ENCODE measurements at regions not wholly inside any gene's neighbourhood (a gene's known extent, or its start where the extent isn't known, plus 50 kb on each side); places are given as distances from the start of the nearest gene placed in this dataset.

DNA sequence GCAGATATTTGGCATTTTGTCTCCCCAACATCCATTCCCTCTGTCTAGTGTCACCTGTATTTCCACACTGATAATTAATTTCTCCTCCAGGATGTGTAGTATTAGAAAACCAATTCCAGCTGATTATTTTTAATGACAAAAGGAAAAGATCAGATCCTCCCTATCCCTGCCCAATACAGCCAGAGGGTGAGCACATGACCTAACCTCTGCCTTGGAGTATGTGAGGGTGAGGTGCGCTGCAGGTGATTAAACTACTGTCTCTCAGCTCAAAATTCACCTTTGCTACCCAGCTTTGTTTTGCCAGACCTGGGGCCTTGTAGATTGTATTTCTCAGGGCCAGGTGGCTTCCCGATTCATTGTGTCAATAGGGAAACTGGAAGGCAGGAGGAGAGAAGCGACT is 402.1 kb downstream of the PRELID2 start:
- H3K4me3 ChIP-seq (ENCODE audit: low read depth, low read length) = no peak overlapping the region
- ChIA-PET POLR2A (no interaction called here), CTCF (no interaction called here)
- no peak for DNase-seq (ENCODE audit: low read depth, low spot score)
- H3K27ac ChIP-seq (ENCODE audit: low read depth, low read length) = no peak overlapping the region
- no peaks in the 10 kb centered on the region for H3K9me3 ChIP-seq (ENCODE audit: control insufficient read depth, insufficient read depth, low read length)
- H3K27me3 ChIP-seq (ENCODE audit: control insufficient read depth, insufficient read depth, low read length) = no peaks in the 10 kb centered on the region
- TF ChIP-seq, protein P1, sequence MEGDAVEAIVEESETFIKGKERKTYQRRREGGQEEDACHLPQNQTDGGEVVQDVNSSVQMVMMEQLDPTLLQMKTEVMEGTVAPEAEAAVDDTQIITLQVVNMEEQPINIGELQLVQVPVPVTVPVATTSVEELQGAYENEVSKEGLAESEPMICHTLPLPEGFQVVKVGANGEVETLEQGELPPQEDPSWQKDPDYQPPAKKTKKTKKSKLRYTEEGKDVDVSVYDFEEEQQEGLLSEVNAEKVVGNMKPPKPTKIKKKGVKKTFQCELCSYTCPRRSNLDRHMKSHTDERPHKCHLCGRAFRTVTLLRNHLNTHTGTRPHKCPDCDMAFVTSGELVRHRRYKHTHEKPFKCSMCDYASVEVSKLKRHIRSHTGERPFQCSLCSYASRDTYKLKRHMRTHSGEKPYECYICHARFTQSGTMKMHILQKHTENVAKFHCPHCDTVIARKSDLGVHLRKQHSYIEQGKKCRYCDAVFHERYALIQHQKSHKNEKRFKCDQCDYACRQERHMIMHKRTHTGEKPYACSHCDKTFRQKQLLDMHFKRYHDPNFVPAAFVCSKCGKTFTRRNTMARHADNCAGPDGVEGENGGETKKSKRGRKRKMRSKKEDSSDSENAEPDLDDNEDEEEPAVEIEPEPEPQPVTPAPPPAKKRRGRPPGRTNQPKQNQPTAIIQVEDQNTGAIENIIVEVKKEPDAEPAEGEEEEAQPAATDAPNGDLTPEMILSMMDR (IDR thresholded peaks at IDR 0.05; ENCODE audit: low read depth, low read length) = no peak

DNA sequence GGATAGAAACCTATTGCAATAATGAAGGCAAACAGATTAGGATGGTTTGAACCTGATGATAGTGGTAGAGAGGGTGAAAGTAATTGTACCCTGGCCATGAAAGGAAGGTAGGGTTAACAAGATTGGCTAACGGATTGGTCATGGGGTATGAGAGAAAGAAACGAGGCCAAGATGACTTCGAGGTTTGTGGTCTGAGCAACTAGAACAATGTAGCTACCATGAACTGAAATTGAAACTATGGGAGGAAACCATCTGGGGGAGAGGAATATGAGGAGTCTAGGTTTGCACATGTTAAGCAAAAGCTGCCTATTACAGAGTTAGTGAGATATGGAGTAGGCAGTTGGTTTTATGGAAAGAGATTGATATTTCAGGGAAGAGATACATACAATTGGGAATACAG is 406.0 kb downstream of the PRELID2 start:
- no peak overlapping the region for H3K27ac ChIP-seq (ENCODE audit: low read depth, low read length)
- CTCF ChIA-PET = no interaction called here
- POLR2A ChIA-PET = no interaction called here
- no peak overlapping the region for H3K4me3 ChIP-seq (ENCODE audit: low read depth, low read length)
- TF ChIP-seq, protein P1 (IDR thresholded peaks at IDR 0.05; ENCODE audit: low read depth, low read length) = no peak
- DNase-seq (ENCODE audit: low read depth, low spot score) = no peak
- no peaks in the 10 kb centered on the region for H3K27me3 ChIP-seq (ENCODE audit: control insufficient read depth, insufficient read depth, low read length)
- no peaks in the 10 kb centered on the region for H3K9me3 ChIP-seq (ENCODE audit: control insufficient read depth, insufficient read depth, low read length)

DNA sequence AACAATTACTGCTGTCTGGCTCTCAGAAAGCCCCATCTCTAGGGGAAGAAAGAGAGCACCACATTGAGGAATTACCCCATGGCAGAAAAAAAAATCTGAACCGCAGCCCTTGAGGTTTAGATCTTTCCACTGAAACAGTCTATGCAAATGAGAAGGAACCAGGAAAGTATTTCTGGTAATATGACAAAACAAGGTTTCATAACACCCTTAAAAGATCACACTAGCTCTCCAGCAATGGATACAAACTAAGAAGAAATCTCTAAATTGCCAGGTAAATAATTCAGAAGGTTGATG is 427.1 kb downstream of the PRELID2 start:
- no peaks in the 10 kb centered on the region for H3K27me3 ChIP-seq (ENCODE audit: control insufficient read depth, insufficient read depth, low read length)
- CTCF ChIA-PET = no interaction called here
- POLR2A ChIA-PET = no interaction called here
- TF ChIP-seq, protein P1 (IDR thresholded peaks at IDR 0.05; ENCODE audit: low read depth, low read length) = no peak
- no peak for DNase-seq (ENCODE audit: low read depth, low spot score)
- H3K27ac ChIP-seq (ENCODE audit: low read depth, low read length) = no peak overlapping the region
- peaks cover 14% of the 10 kb centered on the region for H3K9me3 ChIP-seq (ENCODE audit: control insufficient read depth, insufficient read depth, low read length)
- no peak overlapping the region for H3K4me3 ChIP-seq (ENCODE audit: low read depth, low read length)

DNA sequence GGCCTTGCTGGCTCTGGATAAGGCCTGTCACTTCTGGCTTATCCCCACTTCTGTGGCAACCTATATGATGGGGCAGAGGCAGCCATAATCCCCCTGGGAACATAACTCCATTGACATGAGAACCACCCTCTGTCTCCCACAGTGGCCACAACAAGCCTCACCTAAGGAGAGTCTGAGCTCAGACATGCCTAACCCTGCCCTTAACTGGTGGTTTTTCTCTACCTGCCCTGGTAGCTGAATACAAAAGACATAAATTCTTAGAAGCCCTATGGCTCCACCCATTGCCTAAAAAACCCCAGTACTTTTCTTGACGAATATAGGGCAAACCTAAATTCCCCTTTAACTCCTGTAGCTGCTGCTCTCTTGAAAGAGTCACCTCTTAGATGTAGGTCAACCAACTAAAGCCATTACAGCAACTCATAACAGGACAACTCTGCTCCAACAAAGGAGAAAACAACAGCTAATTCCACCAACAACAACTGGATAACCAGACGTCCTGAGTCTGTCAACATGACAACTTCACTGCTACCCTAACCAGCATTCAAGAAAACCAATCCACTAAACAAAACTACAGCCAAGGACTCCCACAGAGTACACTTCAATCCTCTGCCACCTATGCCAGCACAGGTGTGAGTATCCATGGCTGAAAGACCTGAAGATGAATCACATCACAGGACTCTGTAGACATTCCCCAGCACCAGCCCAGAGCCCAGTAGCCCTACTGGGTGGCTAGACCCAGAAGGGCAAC is 427.7 kb downstream of the PRELID2 start:
- Histone ChIP-seq H3K9me3 (ENCODE audit: control insufficient read depth, insufficient read depth, low read length) (peaks cover 14% of the 10 kb centered on the region), H3K27me3 (ENCODE audit: control insufficient read depth, insufficient read depth, low read length) (no peaks in the 10 kb centered on the region), H3K4me3 (ENCODE audit: low read depth, low read length) (no peak overlapping the region), H3K27ac (ENCODE audit: low read depth, low read length) (no peak overlapping the region)
- no peak for DNase-seq (ENCODE audit: low read depth, low spot score)
- ChIA-PET POLR2A (no interaction called here), CTCF (no interaction called here)
- TF ChIP-seq, protein P1 (IDR thresholded peaks at IDR 0.05; ENCODE audit: low read depth, low read length) = no peak

DNA sequence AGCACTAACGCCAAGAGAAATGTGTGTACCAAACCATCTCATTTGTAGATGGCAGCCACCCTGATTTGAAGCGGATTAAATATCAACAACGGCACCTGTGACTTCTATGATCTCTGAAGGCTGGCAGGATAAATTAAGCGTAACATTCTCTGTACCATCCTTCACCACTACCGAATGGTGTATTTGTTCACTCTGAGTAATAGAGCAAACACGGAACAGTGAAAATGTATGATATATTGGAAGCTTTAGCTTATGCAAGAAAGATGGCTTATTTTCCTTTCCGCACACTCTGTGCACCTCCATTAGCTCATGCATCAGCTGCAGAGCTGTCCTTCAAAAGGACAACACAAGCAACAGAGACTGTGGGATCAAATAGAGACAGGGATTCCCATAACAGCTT is 431.1 kb downstream of the PRELID2 start:
- no peak for DNase-seq (ENCODE audit: low read depth, low spot score)
- TF ChIP-seq, protein P1 (IDR thresholded peaks at IDR 0.05; ENCODE audit: low read depth, low read length) = no peak
- ChIA-PET CTCF (no interaction called here), POLR2A (no interaction called here)
- Histone ChIP-seq H3K9me3 (ENCODE audit: control insufficient read depth, insufficient read depth, low read length) (peaks cover 6% of the 10 kb centered on the region; the same call in 1 of the 2 replicates), H3K27ac (ENCODE audit: low read depth, low read length) (no peak overlapping the region), H3K27me3 (ENCODE audit: control insufficient read depth, insufficient read depth, low read length) (no peaks in the 10 kb centered on the region), H3K4me3 (ENCODE audit: low read depth, low read length) (no peak overlapping the region)

All from AG04450 (cell line).